ENCODE measurements at regions not wholly inside any gene's neighbourhood (a gene's known extent, or its start where the extent isn't known, plus 50 kb on each side); places are given as distances from the start of the nearest gene placed in this dataset.
A peak's percentile ranks its signal among the peaks of the same experiment; 100 is the strongest.
"Not testable (repeated sequence)": the region's sequence is repeated elsewhere in the genome, so short reads cannot be mapped to it uniquely, and the experiment has no call there.

DNA sequence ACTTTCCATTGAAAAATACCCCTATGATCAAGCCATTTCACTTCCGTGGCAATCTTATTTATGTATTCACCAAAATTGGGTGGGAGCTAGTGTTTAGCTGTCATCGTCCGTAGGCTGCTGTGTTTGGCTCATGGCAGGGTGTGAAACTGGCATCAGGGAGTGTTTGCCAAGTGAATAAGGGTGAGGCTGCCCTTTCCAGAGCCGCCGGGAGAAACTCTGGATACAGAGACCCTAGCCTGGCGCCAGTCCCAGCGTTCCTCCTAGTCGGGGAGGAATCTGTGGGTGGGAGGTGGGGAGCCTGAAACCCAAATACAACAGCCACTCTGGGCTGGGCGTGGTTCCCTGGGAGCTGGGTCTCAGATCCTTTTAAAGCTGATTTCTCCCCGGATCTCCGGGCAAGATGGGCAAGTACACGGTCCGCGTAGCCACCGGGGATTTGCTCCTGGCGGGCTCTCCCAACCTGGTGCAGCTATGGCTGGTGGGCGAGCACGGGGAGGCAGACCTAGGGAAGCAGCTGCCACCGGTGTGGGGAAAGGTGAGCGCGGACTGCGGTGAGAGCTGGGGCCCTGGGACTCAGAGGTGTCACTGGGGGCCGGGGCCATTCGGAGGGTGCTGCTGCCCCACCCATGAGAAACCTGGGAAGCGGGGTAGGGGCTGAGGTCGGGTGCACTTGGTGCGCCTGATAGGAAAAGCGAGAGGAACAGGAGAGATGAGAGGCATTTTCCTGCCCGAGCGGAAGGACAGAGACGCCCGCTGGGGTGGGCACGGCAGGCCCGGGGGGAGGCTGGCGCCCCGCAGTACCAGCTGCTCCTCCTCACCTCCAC lies 62.1 kb upstream of the TEKT1 start:
- no peak for DNase-seq (ENCODE audit: low spot score)

- DNase-seq (ENCODE audit: low spot score) = peak; percentile 41
Observed at GRCh38 chr17:6894206-6894528, 62.6 kb upstream of the TEKT1 start.

GRCh38 chr17:6901086-6901485 lies 69.6 kb upstream of the TEKT1 start:
- DNase-seq (ENCODE audit: low spot score) = no peak

GRCh38 chr17:6903326-6903900 lies 71.9 kb upstream of the TEKT1 start:
- peak; percentile 56 for DNase-seq (ENCODE audit: low spot score)

DNA sequence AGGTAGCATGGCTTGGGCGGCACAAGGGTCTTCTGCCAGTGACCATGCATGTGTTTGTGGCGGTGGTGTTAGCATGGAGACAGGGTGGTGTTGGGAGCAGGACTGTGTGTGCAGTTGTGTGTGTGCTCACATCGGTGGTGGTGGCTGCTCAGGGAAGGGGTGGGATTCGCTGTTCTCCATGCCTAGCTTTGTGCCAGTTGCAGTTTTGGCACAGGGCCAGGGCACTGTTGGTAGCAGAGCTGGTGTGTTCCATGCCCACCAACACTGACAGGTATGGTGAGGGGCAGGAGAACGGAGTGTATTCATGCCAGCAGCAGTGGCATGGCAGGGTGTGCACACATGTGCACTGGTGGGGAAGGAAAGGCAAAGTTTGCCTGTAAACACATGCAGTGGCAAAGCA lies 77.3 kb upstream of the TEKT1 start:
- no peak for DNase-seq (ENCODE audit: low spot score)

DNA sequence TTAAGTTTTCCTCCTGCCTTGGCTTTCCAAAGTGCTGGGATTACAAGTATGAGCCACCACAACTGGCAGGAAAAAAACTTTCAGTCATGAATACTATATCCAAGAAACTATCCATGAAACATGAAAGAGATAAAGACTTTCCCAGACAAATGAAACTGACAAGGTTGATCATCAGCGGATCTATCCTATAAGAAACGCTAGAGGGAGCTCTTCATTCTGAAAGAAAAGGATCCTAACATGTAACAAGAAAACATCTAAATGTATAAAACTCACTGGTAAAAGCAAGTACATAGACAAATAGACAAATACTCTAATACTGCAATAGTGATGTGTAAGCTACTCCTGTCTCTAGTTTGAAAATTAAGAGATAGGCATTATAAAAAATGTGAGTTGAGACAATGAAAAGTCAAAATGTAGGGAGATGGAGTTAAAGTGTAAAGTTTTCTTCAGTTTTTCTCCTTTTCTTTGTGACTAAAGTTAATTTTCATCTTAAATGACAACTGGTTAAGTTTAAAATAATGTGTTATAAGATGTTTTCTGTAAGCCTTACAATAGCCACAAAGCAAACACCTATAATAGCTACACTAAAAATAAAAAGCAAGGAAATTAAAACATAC lies 79.6 kb upstream of the TEKT1 start:
- no peak for DNase-seq (ENCODE audit: low spot score)

DNA sequence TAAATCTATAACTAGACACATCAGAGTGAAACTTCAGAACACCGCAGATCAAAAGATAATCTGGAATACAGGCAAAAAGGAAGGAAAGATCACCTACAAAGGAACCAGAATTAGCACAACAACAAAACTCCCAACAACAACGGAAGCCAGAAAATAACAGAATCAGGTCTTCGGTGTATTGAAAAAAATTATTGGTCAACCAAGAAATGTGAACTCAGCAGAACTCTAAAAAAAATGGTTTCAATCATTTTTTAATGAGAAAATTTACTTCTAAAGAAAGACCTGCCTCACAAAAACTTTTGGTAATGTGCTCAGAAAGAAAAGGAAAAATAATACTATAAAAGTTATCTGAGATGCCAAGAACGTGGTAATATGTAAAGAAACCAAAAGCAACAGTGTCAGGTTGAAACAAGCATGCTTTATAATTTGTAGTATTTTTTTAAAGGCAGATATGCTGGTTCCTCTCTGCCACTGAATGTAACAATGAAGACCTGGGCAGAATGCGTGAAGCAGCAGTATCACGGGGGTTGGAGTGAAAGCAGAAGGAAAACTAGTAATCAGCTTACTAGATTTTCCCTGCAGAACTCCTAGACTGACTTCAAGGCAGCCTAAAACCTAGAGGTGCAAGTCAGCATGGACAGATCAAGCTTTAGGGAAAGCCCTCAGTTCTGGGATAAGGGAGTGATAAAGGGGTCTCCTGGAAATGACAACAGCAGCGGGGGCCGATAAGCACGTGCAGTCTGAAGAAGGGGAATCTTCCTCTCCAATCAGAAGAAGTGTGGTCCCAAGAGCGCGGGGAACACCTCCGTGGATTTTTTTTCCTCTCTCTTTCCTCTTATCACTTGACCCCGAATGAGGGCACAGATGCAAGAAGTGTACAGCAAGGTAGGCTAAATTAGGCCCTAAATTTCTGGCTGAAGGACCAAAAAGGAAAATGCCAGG lies 80.9 kb upstream of the TEKT1 start:
- no peak for DNase-seq (ENCODE audit: low spot score)

- peak; percentile 73 for DNase-seq (ENCODE audit: low spot score)
Observed at GRCh38 chr17:6913608-6914443, 82.0 kb upstream of the ALOX12 start.

- DNase-seq (ENCODE audit: low spot score) = no peak
Observed at GRCh38 chr17:6914711-6915110, 81.1 kb upstream of the ALOX12 start.

DNA sequence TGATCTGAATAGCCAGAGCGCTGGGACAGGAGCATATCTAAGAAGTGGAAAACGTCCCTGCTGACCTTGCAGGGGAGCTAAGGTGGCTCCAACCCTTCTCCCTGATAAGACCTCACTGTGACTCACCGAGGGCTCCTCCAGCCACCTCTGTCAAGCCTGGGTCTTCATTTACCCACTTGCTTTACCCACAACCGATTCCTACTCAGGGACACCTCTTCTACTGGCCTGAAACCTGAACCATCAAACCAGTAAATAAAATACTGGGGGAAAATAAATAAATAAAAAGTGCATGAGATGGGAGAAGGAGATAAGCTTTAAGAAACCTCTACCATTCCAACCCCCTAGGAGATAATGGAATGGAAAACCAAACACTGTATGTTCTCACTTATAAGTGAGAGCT lies 80.2 kb upstream of the ALOX12 start:
- DNase-seq (ENCODE audit: low spot score) = no peak

- no peak for DNase-seq (ENCODE audit: low spot score)
Observed at GRCh38 chr17:6919158-6919557, 76.7 kb upstream of the ALOX12 start.

- no peak for DNase-seq (ENCODE audit: low spot score)
Observed at GRCh38 chr17:6923385-6923784, 72.5 kb upstream of the ALOX12 start.

DNA sequence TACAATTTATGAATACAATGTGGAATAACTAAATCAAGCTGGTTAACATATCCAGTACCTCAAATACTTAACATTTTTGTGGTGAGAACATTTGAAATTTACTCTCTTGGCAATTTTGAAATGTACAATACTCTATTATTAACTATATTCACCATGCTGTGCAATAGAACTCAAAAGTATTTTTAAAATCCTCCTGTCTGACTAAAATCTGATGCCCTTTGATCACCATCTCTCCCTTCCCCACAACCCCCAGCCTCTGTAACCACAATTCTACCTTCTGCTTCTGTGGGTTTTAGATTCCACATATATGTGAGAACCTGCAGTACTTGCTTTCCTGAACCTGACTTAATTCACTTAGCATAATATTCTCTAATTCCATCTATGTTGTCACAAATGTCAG lies 71.6 kb upstream of the ALOX12 start:
- DNase-seq (ENCODE audit: low spot score) = no peak

DNA sequence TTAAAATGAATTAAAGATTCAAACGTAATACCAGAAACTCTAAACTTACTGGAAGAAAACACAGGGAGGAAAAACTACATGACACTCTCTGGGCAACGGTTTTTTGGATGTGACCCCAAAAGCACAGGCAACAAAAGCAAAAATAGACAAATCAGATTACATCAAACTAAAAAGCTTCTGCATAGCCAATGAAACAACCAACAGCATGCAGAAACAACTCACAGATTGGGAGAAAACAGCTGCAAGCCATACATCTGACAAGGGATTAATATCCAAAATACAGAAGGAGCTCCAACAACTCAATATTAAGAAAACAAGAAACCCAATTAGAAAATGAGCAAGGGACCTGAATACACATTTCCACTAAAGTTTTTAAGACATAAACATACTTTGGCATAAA lies 69.2 kb upstream of the ALOX12 start:
- no peak for DNase-seq (ENCODE audit: low spot score)

GRCh38 chr17:6927290-6928126 lies 68.3 kb upstream of the ALOX12 start:
- DNase-seq (ENCODE audit: low spot score) = no peak

- no peak for DNase-seq (ENCODE audit: low spot score)
Observed at GRCh38 chr17:6928193-6928592, 67.7 kb upstream of the ALOX12 start.

DNA sequence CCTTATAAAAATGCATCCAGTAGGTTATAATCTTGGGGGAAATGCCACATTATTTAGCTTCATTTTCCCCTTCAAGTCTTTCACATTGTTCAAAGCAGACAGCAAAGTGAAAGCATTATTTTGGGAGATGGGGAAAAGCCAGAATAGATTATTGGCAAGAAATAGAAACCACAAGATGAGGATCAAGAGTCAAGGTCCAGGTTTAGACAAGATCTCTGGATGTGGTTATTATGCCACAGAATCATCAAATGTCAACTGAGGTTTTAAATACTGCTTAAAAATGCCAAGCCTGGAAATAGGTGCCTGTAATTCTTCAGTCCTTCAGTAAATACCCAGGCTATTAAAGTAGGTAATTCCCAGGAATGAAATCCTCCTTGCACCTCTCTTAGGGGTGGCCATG lies 65.1 kb upstream of the ALOX12 start:
- no peak for DNase-seq (ENCODE audit: low spot score)

DNA sequence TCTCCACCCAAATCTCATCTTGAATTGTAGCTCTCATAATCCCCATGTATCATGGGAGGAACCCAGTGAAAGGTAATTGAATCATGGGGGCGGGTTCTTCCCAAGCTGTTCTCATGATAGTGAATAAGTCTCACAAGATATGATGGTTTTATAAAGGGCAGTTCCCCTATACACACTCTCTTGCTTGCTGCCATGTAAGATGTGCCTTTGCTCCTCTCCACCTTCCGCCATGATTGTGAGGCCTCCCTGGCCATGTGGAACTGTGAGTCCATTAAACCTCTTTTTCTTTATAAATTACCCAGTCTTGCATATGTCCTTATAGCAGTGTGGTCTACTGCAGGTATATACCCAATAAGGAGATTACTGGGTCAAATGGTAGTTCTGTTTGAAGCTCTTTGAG lies 61.3 kb upstream of the ALOX12 start:
- DNase-seq (ENCODE audit: low spot score) = not testable (repeated sequence)

- peak; percentile 47 for DNase-seq (ENCODE audit: low spot score)
Observed at GRCh38 chr17:6936370-6937028, 59.4 kb upstream of the ALOX12 start.

- DNase-seq (ENCODE audit: low spot score) = no peak
Observed at GRCh38 chr17:6938637-6939036, 57.2 kb upstream of the ALOX12 start.

Data from Ammon's horn (tissue), 1 donor.